CD4-positive, alpha-beta memory T cell (primary cell): ENCODE measurements at regions not wholly inside any gene's neighbourhood (a gene's known extent, or its start where the extent isn't known, plus 50 kb on each side); places are given as distances from the start of the nearest gene placed in this dataset.

Source experiments
- CTCF ChIA-PET: fragments of 350-600 bp; sonication (Branson Sonifier 250); formaldehyde crosslinking; loops from one replicate; lab custom pipeline; 2021; ENCODE audit warnings: inconsistent platforms; ENCODE audit not compliant: partially characterized antibody; lab: Charles Lee
- POLR2A ChIA-PET: fragments of 350-600 bp; sonication (Branson Sonifier 250); formaldehyde crosslinking; loops from one replicate; lab custom pipeline; 2021; ENCODE audit not compliant: partially characterized antibody; lab: Charles Lee
- DNase-seq, 5 donors: peaks; one replicate each; pipeline versions ENCODE4 v3.0.0 to v3.0.0-alpha.2; 2020 to 2022; ENCODE audit warnings: mixed read lengths in 1 of 5
- H3K27ac ChIP-seq: one replicate; pipeline ENCODE4 v1.7.0; 2013; ENCODE audit warnings: low read depth, low read length
- H3K27me3 ChIP-seq: 2 replicates; pipeline ENCODE4 v1.7.0; 2013; ENCODE audit warnings: mild to moderate bottlenecking, low read length, moderate library complexity; ENCODE audit not compliant: insufficient read depth
- H3K36me3 ChIP-seq: 2 replicates; pipeline ENCODE4 v1.7.0; 2013; ENCODE audit warnings: mild to moderate bottlenecking, low read length, moderate library complexity; ENCODE audit not compliant: insufficient read depth
- H3K4me1 ChIP-seq: 2 replicates; pipeline ENCODE4 v1.7.0; 2013; ENCODE audit warnings: mild to moderate bottlenecking, low read length, moderate library complexity; ENCODE audit not compliant: insufficient read depth
- H3K4me3 ChIP-seq, 2 donors: one replicate each; pipeline ENCODE4 v1.7.0; 2013; ENCODE audit warnings: low read length in 2 of 2, mild to moderate bottlenecking in 1 of 2
- H3K9me3 ChIP-seq, 2 donors: one replicate each; pipeline ENCODE4 v1.7.0; 2013; ENCODE audit warnings: low read length in 2 of 2, control low read depth in 1 of 2; ENCODE audit not compliant: control insufficient read depth in 1 of 2
- H3K27ac Mint-ChIP-seq, 7 donors: one replicate each; pipeline ENCODE4 v1.8.0; 2020 to 2021; ENCODE audit warnings: mixed read lengths in 7 of 7, mild to moderate bottlenecking in 6 of 7, inconsistent platforms in 3 of 7, moderate library complexity in 3 of 7
- H3K27me3 Mint-ChIP-seq, 2 donors: one replicate each; pipeline ENCODE4 v1.8.0; 2020 to 2021; ENCODE audit warnings: mixed read lengths in 2 of 2
- H3K36me3 Mint-ChIP-seq, 2 donors: one replicate each; pipeline ENCODE4 v1.8.0; 2020 to 2021; ENCODE audit warnings: mixed read lengths in 2 of 2, inconsistent platforms in 1 of 2, mild to moderate bottlenecking in 1 of 2
- H3K4me1 Mint-ChIP-seq, 4 donors: one replicate each; pipeline ENCODE4 v1.8.0; 2020 to 2021; ENCODE audit warnings: mixed read lengths in 4 of 4, mild to moderate bottlenecking in 1 of 4
- H3K4me3 Mint-ChIP-seq, 8 donors: one replicate each; pipeline ENCODE4 v1.8.0; 2020 to 2021; ENCODE audit warnings: mixed read lengths in 8 of 8, mild to moderate bottlenecking in 7 of 8, moderate library complexity in 6 of 8, inconsistent platforms in 3 of 8
- H3K9me3 Mint-ChIP-seq, 8 donors: one replicate each; pipeline ENCODE4 v1.8.0; 2020 to 2021; ENCODE audit warnings: mixed read lengths in 8 of 8, mild to moderate bottlenecking in 5 of 8, inconsistent platforms in 3 of 8, moderate library complexity in 1 of 8
- intact Hi-C: fragments of 100-400 bp; cut with micrococcal nuclease; formaldehyde crosslinking; loops from one replicate; pipeline ENCODE4 v1.15.1; 2023

- DNase-seq = no peak
- H3K4me1 ChIP-seq = no peaks in the 10 kb centered on the region
- H3K27ac ChIP-seq = no peak overlapping the region
- Mint-ChIP-seq H3K4me3 (no peak overlapping the region), H3K9me3 (peaks cover 0 to 9% (median 2%) of the 10 kb centered on the region in 8 donors), H3K36me3 (no peaks in the 10 kb centered on the region), H3K4me1 (no peaks in the 10 kb centered on the region), H3K27ac (no peak overlapping the region), H3K27me3 (peaks cover 0 to 2% of the 10 kb centered on the region in 2 donors)
- no peaks in the 10 kb centered on the region for H3K27me3 ChIP-seq
- H3K36me3 ChIP-seq = no peaks in the 10 kb centered on the region
- H3K9me3 ChIP-seq = no peaks in the 10 kb centered on the region
- CTCF ChIA-PET = no interaction called here
- POLR2A ChIA-PET = no interaction called here
- H3K4me3 ChIP-seq = no peak overlapping the region
- intact Hi-C loops = no loop called here
Observed at GRCh38 chr2:6605836-6606505, 259.7 kb downstream of the CMPK2 start.

GRCh38 chr2:6617794-6618193, 247.9 kb downstream of the CMPK2 start:
- no peak for DNase-seq
- Histone ChIP-seq H3K4me3 (no peak overlapping the region), H3K4me1 (no peaks in the 10 kb centered on the region), H3K27me3 (no peaks in the 10 kb centered on the region), H3K9me3 (no peaks in the 10 kb centered on the region), H3K36me3 (no peaks in the 10 kb centered on the region), H3K27ac (no peak overlapping the region)
- no peaks in the 10 kb centered on the region for H3K4me1 Mint-ChIP-seq
- ChIA-PET POLR2A (no interaction called here), CTCF (no interaction called here)
- H3K9me3 Mint-ChIP-seq = peaks cover 0 to 19% (median 10%) of the 10 kb centered on the region in 8 donors
- H3K4me3 Mint-ChIP-seq = no peak overlapping the region
- H3K36me3 Mint-ChIP-seq = no peaks in the 10 kb centered on the region
- peaks cover 0 to 3% of the 10 kb centered on the region in 2 donors for H3K27me3 Mint-ChIP-seq
- no peak overlapping the region for H3K27ac Mint-ChIP-seq
- intact Hi-C loops = no loop called here

GRCh38 chr2:6618201-6618600, 247.5 kb downstream of the CMPK2 start:
- POLR2A ChIA-PET = no interaction called here
- Histone ChIP-seq H3K4me3 (no peak overlapping the region), H3K27me3 (no peaks in the 10 kb centered on the region), H3K36me3 (no peaks in the 10 kb centered on the region), H3K27ac (no peak overlapping the region), H3K9me3 (no peaks in the 10 kb centered on the region), H3K4me1 (no peaks in the 10 kb centered on the region)
- H3K36me3 Mint-ChIP-seq = no peaks in the 10 kb centered on the region
- peak in 1 of 5 donors; percentile 13 for DNase-seq
- H3K4me1 Mint-ChIP-seq = no peaks in the 10 kb centered on the region
- peaks cover 0 to 3% of the 10 kb centered on the region in 2 donors for H3K27me3 Mint-ChIP-seq
- intact Hi-C loops = no loop called here
- H3K4me3 Mint-ChIP-seq = no peak overlapping the region
- H3K27ac Mint-ChIP-seq = no peak overlapping the region
- peaks cover 0 to 18% (median 7%) of the 10 kb centered on the region in 8 donors for H3K9me3 Mint-ChIP-seq
- CTCF ChIA-PET = no interaction called here

GRCh38 chr2:6623746-6624145, 242.0 kb downstream of the CMPK2 start:
- H3K4me1 Mint-ChIP-seq = no peaks in the 10 kb centered on the region
- CTCF ChIA-PET = no interaction called here
- no peaks in the 10 kb centered on the region for H3K4me1 ChIP-seq
- no peaks in the 10 kb centered on the region for H3K36me3 Mint-ChIP-seq
- POLR2A ChIA-PET = no interaction called here
- H3K4me3 Mint-ChIP-seq = no peak overlapping the region
- H3K36me3 ChIP-seq = no peaks in the 10 kb centered on the region
- H3K27me3 Mint-ChIP-seq = peaks cover 0 to 2% of the 10 kb centered on the region in 2 donors
- no peak overlapping the region for H3K27ac ChIP-seq
- no peaks in the 10 kb centered on the region for H3K27me3 ChIP-seq
- no peak overlapping the region for H3K27ac Mint-ChIP-seq
- H3K9me3 Mint-ChIP-seq = peaks cover 0 to 2% (median 0%) of the 10 kb centered on the region in 8 donors
- H3K9me3 ChIP-seq = no peaks in the 10 kb centered on the region
- no peak for DNase-seq
- intact Hi-C loops = no loop called here
- no peak overlapping the region for H3K4me3 ChIP-seq

- CTCF ChIA-PET = no interaction called here
- no peak for DNase-seq
- intact Hi-C loops = no loop called here
- POLR2A ChIA-PET = no interaction called here
- Mint-ChIP-seq H3K27ac (no peak overlapping the region), H3K36me3 (no peaks in the 10 kb centered on the region), H3K4me3 (no peak overlapping the region), H3K4me1 (no peaks in the 10 kb centered on the region), H3K27me3 (peaks cover 0 to 3% of the 10 kb centered on the region in 2 donors), H3K9me3 (peaks cover 0 to 4% (median 0%) of the 10 kb centered on the region in 8 donors)
- Histone ChIP-seq H3K4me1 (no peaks in the 10 kb centered on the region), H3K9me3 (no peaks in the 10 kb centered on the region), H3K27ac (no peak overlapping the region), H3K27me3 (no peaks in the 10 kb centered on the region), H3K36me3 (no peaks in the 10 kb centered on the region), H3K4me3 (no peak overlapping the region)
Observed at GRCh38 chr2:6626401-6627012, 239.2 kb downstream of the CMPK2 start.

- Histone ChIP-seq H3K27me3 (no peaks in the 10 kb centered on the region), H3K4me1 (no peaks in the 10 kb centered on the region), H3K9me3 (no peaks in the 10 kb centered on the region), H3K4me3 (no peak overlapping the region), H3K27ac (no peak overlapping the region), H3K36me3 (no peaks in the 10 kb centered on the region)
- intact Hi-C loops = no loop called here
- Mint-ChIP-seq H3K36me3 (no peaks in the 10 kb centered on the region), H3K4me3 (no peak overlapping the region), H3K27me3 (peaks cover 0 to 3% of the 10 kb centered on the region in 2 donors), H3K4me1 (no peaks in the 10 kb centered on the region), H3K9me3 (peaks cover 0 to 4% (median 0%) of the 10 kb centered on the region in 8 donors), H3K27ac (no peak overlapping the region)
- POLR2A ChIA-PET = no interaction called here
- CTCF ChIA-PET = no interaction called here
- DNase-seq = no peak
Observed at GRCh38 chr2:6627316-6627715, 238.4 kb downstream of the CMPK2 start.

- Histone ChIP-seq H3K36me3 (no peaks in the 10 kb centered on the region), H3K27ac (no peak overlapping the region), H3K4me1 (no peaks in the 10 kb centered on the region), H3K9me3 (no peaks in the 10 kb centered on the region), H3K4me3 (no peak overlapping the region), H3K27me3 (no peaks in the 10 kb centered on the region)
- CTCF ChIA-PET = no interaction called here
- H3K4me3 Mint-ChIP-seq = no peak overlapping the region
- peaks cover 0 to 4% (median 0%) of the 10 kb centered on the region in 8 donors for H3K9me3 Mint-ChIP-seq
- no peak for DNase-seq
- POLR2A ChIA-PET = no interaction called here
- H3K36me3 Mint-ChIP-seq = no peaks in the 10 kb centered on the region
- peaks cover 0 to 3% of the 10 kb centered on the region in 2 donors for H3K27me3 Mint-ChIP-seq
- H3K27ac Mint-ChIP-seq = no peak overlapping the region
- no peaks in the 10 kb centered on the region for H3K4me1 Mint-ChIP-seq
- intact Hi-C loops = no loop called here
Observed at GRCh38 chr2:6630209-6630608, 235.5 kb downstream of the CMPK2 start.
